ENCODE measurements at regions not wholly inside any gene's neighbourhood (a gene's known extent, or its start where the extent isn't known, plus 50 kb on each side); places are given as distances from the start of the nearest gene placed in this dataset.
"Not testable (repeated sequence)": the region's sequence is repeated elsewhere in the genome, so short reads cannot be mapped to it uniquely, and the experiment has no call there.

GRCh38 chr15:47077846-47078245 lies 639.5 kb upstream of the SEMA6D start:
- TF ChIP-seq CTCF (conservative IDR thresholded peaks at IDR 0.05; ENCODE audit: low read length); EZH2phosphoT487 (IDR thresholded peaks at IDR 0.05; ENCODE audit: borderline replicate concordance, low read depth, low read length): not testable (repeated sequence)

All from OCI-LY7 (cell line).